Panc1 (cell line): ENCODE measurements at regions not wholly inside any gene's neighbourhood (a gene's known extent, or its start where the extent isn't known, plus 50 kb on each side); places are given as distances from the start of the nearest gene placed in this dataset.

Experiments
- ATAC-seq: fragments of 200-7000 bp; cut with Tn5 transposase; 2 replicates; pipeline ENCODE4 v1.9.1; 2020; ENCODE audit warnings: mild to moderate bottlenecking, moderate library complexity
- BruUV-seq: library from RNA; stranded (reverse); fragments of 400-500 nt; replicated peaks from 2 replicates; lab custom pipeline; 2021; lab: Mats Ljungman, UMichigan
- CTCF ChIA-PET: fragments of 300-600 bp; sonication (Branson Sonifier 250); formaldehyde crosslinking; loops from one replicate; lab custom pipeline; 2022; ENCODE audit warnings: antibody characterized with exemption; lab: Charles Lee
- POLR2A ChIA-PET: fragments of 300-600 bp; sonication (Branson Sonifier 250); formaldehyde crosslinking; loops from one replicate; lab custom pipeline; 2022; ENCODE audit warnings: antibody characterized with exemption; lab: Charles Lee
- DNase-seq: peaks from one replicate; pipeline ENCODE4 v3.0.0-alpha.2; 2010; ENCODE audit warnings: low read depth, low spot score
- H3K27ac ChIP-seq: 2 replicates; pipeline ENCODE4 v1.5.1; 2011; ENCODE audit warnings: mild to moderate bottlenecking, low read length, inconsistent platforms
- H3K27me3 ChIP-seq: fragments of 200-500 bp; sonication (Bioruptor generic); 2 replicates; pipeline ENCODE4 v1.6.0; 2014; ENCODE audit warnings: low read length, inconsistent platforms; ENCODE audit not compliant: control insufficient read depth, insufficient read depth
- H3K36me3 ChIP-seq: fragments of 200-500 bp; sonication (Bioruptor generic); 2 replicates; pipeline ENCODE4 v1.5.1; 2014; ENCODE audit warnings: inconsistent platforms, mild to moderate bottlenecking, low read length, moderate library complexity; ENCODE audit not compliant: control insufficient read depth, insufficient read depth
- H3K4me1 ChIP-seq: 2 replicates; pipeline ENCODE4 v1.5.1; 2011; ENCODE audit warnings: inconsistent platforms, mild to moderate bottlenecking, low read length, moderate library complexity; ENCODE audit not compliant: control insufficient read depth, insufficient read depth
- H3K4me3 ChIP-seq, 2 experiments: 2 replicates each; pipeline ENCODE4 v1.5.1; 2011 to 2012; ENCODE audit warnings: low read depth in 2 of 2, low read length in 2 of 2, mild to moderate bottlenecking in 2 of 2, inconsistent platforms in 1 of 2, moderate library complexity in 1 of 2
- H3K9me3 ChIP-seq: fragments of 200-500 bp; sonication (Bioruptor generic); 2 replicates; pipeline ENCODE4 v1.5.1; 2014; ENCODE audit warnings: low read depth, mild to moderate bottlenecking, inconsistent platforms, low read length, moderate library complexity; ENCODE audit not compliant: control insufficient read depth, insufficient read depth
- CTCF ChIP-seq: fragments of 450-650 bp; IDR thresholded peaks from 2 replicates; pipeline ENCODE4 v1.5.1; 2017; ENCODE audit warnings: mild to moderate bottlenecking
- POLR2AphosphoS5 ChIP-seq: IDR thresholded peaks from 2 replicates; pipeline ENCODE4 v1.6.1; 2012; ENCODE audit warnings: mild to moderate bottlenecking, low read depth, low read length, moderate library complexity
- REST ChIP-seq, 2 experiments: IDR thresholded peaks; 2 replicates each; pipeline ENCODE4 v1.6.1; 2011 to 2012; ENCODE audit warnings: low read depth in 2 of 2, control low read depth in 1 of 2, low read length in 1 of 2, mild to moderate bottlenecking in 1 of 2, moderate library complexity in 1 of 2; ENCODE audit not compliant: insufficient read depth in 1 of 2
- SIN3A ChIP-seq: IDR thresholded peaks from 2 replicates; pipeline ENCODE4 v1.6.1; 2012; ENCODE audit warnings: low read depth, mild to moderate bottlenecking, low read length, moderate library complexity, borderline replicate concordance; ENCODE audit not compliant: insufficient read depth
- TCF7L2 ChIP-seq: IDR thresholded peaks from 2 replicates; pipeline ENCODE4 v1.6.1; 2011; ENCODE audit warnings: mild to moderate bottlenecking, low read depth, low read length, inconsistent platforms
- in situ Hi-C: cut with HindIII; loops from 2 replicates; pipeline ENCODE4 v1.10.0; 2016; ENCODE audit warnings: low sequenced_read_pairs, low pct_unique_long_range_greater_than_20kb
- intact Hi-C: fragments of 100-400 bp; cut with micrococcal nuclease; formaldehyde crosslinking; loops from one replicate; pipeline ENCODE4 v1.10.0; 2022; ENCODE audit not compliant: unreplicated experiment

GRCh38 chr2:119063177-119063576 lies 95.4 kb downstream of the C1QL2 start:
- CTCF ChIA-PET, result no interaction called here
- Histone ChIP-seq H3K27me3 (no peaks in the 10 kb centered on the region; the same call in 1 of the 2 replicates), H3K4me3 (no peak overlapping the region), H3K9me3 (no peaks in the 10 kb centered on the region), H3K4me1 (no peaks in the 10 kb centered on the region), H3K36me3 (no peaks in the 10 kb centered on the region), H3K27ac (no peak overlapping the region)
- intact Hi-C loops (no loop called here), in situ Hi-C loops (no loop called here)
- POLR2A ChIA-PET, result no interaction called here
- ATAC-seq, result no peak
- no peak for DNase-seq
- TF ChIP-seq POLR2AphosphoS5 (no peak), SIN3A (no peak), REST (IDR thresholded peaks at IDR 0.05; ENCODE audit: insufficient read depth in 1 of 2, low read depth in 2 of 2, low read length in 1 of 2) (no peak), TCF7L2 (no peak), CTCF (no peak)
- no TSS peak for BruUV-seq

GRCh38 chr2:119062652-119063051 lies 95.9 kb downstream of the C1QL2 start:
- H3K27ac ChIP-seq, result no peak overlapping the region
- in situ Hi-C loops (no loop called here), intact Hi-C loops (no loop called here)
- DNase-seq (no peak), ATAC-seq (no peak)
- H3K36me3 ChIP-seq, result no peaks in the 10 kb centered on the region
- no peak overlapping the region for H3K4me3 ChIP-seq
- ChIA-PET POLR2A (no interaction called here), CTCF (no interaction called here)
- H3K9me3 ChIP-seq, result no peaks in the 10 kb centered on the region
- BruUV-seq, result no TSS peak
- no peaks in the 10 kb centered on the region; the same call in 1 of the 2 replicates for H3K27me3 ChIP-seq
- no peak for TF ChIP-seq CTCF
- TF ChIP-seq SIN3A, result no peak
- no peak for TF ChIP-seq REST (IDR thresholded peaks at IDR 0.05; ENCODE audit: insufficient read depth in 1 of 2, low read depth in 2 of 2, low read length in 1 of 2)
- no peaks in the 10 kb centered on the region for H3K4me1 ChIP-seq
